Activated naive CD4-positive, alpha-beta T cell treated with anti-CD3 and anti-CD28 coated beads, Interleukin-2, amount 50 U/mL, for 72 hours (primary cell): ENCODE measurements at regions not wholly inside any gene's neighbourhood (a gene's known extent, or its start where the extent isn't known, plus 50 kb on each side); places are given as distances from the start of the nearest gene placed in this dataset.
A peak's percentile ranks its signal among the peaks of the same experiment; 100 is the strongest.
"Not testable (repeated sequence)": the region's sequence is repeated elsewhere in the genome, so short reads cannot be mapped to it uniquely, and the experiment has no call there.

Experiments used
- ATAC-seq, 2 donors: fragments of 150-1000 bp; cut with Tn5 transposase; 2 replicates each; pipeline ENCODE4 v1.10.0; 2021; ENCODE audit warnings: mild to moderate bottlenecking in 2 of 2, moderate library complexity in 2 of 2
- DNase-seq, 2 donors: peaks; one replicate each; pipeline ENCODE4 v3.0.0; 2021 to 2022; ENCODE audit warnings: low spot score in 2 of 2
- H3K27ac Mint-ChIP-seq, 2 donors: one replicate each; pipeline ENCODE4 v1.8.0; 2022; ENCODE audit warnings: mild to moderate bottlenecking in 2 of 2, mixed read lengths in 2 of 2
- H3K36me3 Mint-ChIP-seq, 2 donors: one replicate each; pipeline ENCODE4 v1.8.0; 2022; ENCODE audit warnings: mixed read lengths in 2 of 2
- H3K9me3 Mint-ChIP-seq, 2 donors: one replicate each; pipeline ENCODE4 v1.8.0; 2022; ENCODE audit warnings: mixed read lengths in 2 of 2

DNA sequence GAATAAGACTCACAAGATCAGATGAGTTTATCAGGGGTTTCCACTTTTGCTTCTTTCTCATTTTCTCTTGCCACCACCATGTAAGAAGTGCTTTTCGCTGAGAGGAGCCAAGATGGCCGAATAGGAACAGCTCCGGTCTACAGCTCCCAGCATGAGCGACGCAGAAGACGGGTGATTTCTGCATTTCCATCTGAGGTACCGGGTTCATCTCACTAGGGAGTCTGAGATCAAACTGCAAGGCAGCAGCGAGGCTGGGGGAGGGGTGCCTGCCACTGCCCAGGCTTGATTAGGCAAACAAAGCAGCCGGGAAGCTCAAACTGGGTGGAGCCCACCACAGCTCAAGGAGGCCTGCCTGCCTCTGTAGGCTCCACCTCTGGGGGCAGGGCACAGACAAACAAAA lies 285.1 kb downstream of the MATN1 start:
- not testable (repeated sequence) for ATAC-seq, H3K36me3 Mint-ChIP-seq, DNase-seq, H3K27ac Mint-ChIP-seq
- H3K9me3 Mint-ChIP-seq, result peaks cover 8 to 11% of the 10 kb centered on the region in 2 donors

DNA sequence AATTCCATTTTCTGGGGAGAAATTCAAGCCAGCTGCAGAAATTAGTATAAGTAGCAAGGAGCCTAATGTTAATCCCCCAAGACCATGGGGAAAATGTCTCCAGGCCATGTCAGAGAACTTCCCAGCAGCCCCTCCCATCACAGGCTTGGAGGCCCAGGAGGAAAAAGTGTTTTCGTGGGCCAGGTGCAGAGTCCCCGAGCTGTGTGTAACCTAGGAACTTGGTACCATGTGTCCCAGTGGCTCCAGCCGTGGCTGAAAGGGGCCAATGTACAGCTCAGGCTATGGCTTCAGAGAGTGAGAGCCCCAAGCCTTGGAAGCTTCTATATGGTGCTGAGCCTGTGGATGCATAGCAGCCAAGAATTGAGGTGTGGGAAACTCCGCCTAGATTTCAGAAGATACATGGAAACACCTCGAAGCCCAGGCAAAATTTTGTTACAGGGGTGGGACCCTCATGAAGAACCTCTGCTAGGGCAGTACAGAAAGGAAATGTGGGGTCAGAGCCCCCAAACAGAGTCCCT lies 286.3 kb downstream of the MATN1 start:
- ATAC-seq (no peak), DNase-seq (no peak)
- Mint-ChIP-seq H3K9me3 (peaks cover 8 to 11% of the 10 kb centered on the region in 2 donors), H3K27ac (no peak overlapping the region), H3K36me3 (no peaks in the 10 kb centered on the region)

DNA sequence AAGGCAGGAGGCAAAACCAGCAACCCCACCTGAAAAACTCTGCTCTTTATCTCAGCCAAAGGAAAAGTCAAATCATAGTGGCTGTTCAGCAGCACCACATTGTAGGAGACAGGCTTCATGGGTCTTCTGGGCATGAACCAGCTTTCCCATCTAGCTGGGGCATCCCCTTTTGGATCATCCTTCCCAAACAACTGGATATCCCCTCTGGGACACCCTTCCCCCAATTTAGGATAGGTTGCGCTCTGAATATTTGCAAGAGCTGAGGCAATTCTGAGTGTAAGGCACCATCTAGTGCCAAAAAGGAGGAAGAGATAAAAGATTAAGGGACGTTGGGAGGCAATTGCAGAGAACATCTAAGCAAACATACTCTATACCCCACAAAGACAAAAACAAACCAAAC lies 295.8 kb downstream of the MATN1 start:
- peaks cover 6 to 18% of the 10 kb centered on the region in 2 donors for H3K36me3 Mint-ChIP-seq
- H3K27ac Mint-ChIP-seq, result no peak overlapping the region
- peaks cover 16% of the 10 kb centered on the region in 2 donors for H3K9me3 Mint-ChIP-seq
- ATAC-seq (no peak), DNase-seq (no peak)

DNA sequence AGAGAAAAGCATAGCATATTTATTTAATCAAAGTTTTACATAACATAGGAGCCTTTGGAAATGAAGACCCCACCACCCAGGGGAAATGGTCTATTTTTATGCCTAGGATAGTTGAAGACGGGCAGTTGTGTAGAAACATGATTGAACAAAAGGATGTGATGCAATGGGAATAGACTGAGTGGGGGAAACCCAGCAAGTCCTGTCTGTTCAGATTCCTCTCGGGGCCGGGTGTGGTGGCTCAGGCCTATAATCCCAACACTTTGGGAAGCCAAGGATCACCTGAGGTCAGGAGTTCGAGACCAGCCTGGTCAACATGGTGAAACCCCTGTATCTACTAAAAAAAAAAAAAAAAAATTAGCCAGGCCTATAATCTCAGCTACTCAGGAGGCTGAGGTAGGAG lies 298.3 kb downstream of the MATN1 start:
- no peak overlapping the region for H3K27ac Mint-ChIP-seq
- peaks cover 13 to 16% of the 10 kb centered on the region in 2 donors for H3K9me3 Mint-ChIP-seq
- peaks cover 6 to 18% of the 10 kb centered on the region in 2 donors for H3K36me3 Mint-ChIP-seq
- ATAC-seq (no peak), DNase-seq (no peak)

DNA sequence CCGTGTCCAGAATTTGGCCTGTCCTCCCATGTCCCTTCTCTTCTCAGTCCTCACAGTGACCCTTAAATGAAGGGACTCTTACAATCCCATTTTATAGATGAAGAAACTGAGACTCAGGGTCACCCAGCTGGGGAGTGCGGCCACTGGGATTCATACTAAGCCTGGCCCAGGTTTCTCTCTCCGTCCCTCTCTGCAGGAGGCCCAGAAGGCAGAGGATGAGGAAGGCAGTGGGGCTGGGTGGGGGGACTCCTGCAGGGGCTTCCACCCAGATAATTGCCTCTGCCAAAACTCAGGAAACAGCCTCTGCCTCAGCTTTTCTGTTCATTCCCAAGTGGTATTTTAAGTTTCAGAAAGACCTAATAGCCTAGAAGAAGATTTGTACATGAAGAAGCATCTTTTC lies 299.8 kb downstream of the MATN1 start:
- H3K9me3 Mint-ChIP-seq, result peaks cover 13 to 16% of the 10 kb centered on the region in 2 donors

DNA sequence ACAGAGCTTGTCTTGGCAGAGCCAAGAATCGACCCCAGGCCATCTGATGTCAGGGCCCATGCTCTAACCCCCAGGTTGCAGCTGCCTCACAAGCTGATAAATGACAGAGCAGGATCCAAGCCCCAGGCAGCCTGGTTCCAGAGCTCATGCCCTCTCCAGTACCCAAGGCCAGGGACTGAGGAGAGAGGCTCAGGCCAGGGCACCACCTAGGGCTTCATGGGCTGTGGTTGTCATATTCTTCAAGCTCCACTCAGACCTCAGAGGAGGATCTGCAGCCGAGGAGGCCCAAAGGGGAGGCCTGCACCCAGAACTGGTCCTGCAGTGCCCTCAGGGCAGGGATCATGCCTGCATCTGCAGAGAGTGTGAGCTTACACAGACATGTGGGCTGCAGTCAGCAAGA lies 301.1 kb downstream of the MATN1 start:
- Mint-ChIP-seq H3K27ac (no peak overlapping the region), H3K36me3 (peaks cover 6 to 7% of the 10 kb centered on the region in 2 donors), H3K9me3 (peaks cover 6% of the 10 kb centered on the region in 2 donors)
- ATAC-seq (no peak), DNase-seq (no peak)

More for the DNA sequence above, 299.8 kb downstream of the MATN1 start:
- ATAC-seq (no peak), DNase-seq (no peak)
- H3K36me3 Mint-ChIP-seq, result peaks cover 6 to 14% of the 10 kb centered on the region in 2 donors
- no peak overlapping the region for H3K27ac Mint-ChIP-seq

DNA sequence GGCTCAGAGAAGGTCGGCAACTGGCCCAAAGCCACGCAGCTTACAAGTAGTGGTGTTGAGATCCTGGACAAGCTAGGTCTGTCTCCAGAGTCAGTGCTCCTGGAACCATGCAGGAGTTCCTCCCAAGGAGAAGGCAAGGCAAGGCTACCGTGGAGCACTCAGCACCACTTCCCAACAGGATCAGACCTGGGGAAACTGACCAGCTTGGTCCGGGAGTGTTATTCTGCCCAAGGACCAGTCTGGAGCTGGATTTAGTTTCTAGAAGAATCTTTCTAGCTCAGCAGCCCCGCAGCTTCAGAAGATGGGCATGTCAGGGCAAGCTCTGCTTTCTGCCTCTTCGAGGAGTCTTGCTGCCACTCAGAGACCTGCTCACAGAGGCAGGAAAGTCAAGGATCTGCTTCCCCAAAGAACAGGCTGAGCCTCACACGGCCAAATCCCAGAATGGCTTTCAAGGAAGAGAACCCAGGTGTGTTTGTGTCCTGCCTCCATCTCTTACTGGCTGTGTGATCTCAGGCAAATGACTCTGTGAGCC lies 302.8 kb downstream of the MATN1 start:
- DNase-seq (no peak), ATAC-seq (no peak)
- Mint-ChIP-seq H3K9me3 (no peaks in the 10 kb centered on the region), H3K36me3 (no peaks in the 10 kb centered on the region), H3K27ac (peak overlapping the region in 1 of 2 donors; percentile 61)

DNA sequence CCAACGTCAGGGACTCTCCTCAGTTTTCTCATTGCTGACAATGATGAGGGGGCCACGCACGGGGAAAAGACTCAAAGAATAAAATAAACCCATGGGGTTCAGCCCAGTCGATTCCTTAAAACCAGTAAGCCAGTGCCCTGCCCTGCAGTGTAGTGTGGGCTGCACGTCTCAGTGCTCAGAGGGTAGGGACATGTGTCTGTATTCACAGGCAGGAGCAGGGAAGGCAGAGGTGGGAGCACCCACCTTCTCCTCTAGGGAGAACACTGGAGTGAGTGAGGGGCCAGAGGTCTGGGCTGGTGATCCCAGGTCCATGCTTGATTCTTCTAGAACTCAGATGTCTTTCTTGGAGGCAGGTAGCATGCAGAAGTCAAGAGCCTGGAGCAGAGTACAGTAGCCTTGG lies 303.6 kb downstream of the MATN1 start:
- Mint-ChIP-seq H3K9me3 (no peaks in the 10 kb centered on the region), H3K36me3 (no peaks in the 10 kb centered on the region), H3K27ac (peak overlapping the region in 1 of 2 donors; percentile 61)
- no peak for DNase-seq
- no peak for ATAC-seq

DNA sequence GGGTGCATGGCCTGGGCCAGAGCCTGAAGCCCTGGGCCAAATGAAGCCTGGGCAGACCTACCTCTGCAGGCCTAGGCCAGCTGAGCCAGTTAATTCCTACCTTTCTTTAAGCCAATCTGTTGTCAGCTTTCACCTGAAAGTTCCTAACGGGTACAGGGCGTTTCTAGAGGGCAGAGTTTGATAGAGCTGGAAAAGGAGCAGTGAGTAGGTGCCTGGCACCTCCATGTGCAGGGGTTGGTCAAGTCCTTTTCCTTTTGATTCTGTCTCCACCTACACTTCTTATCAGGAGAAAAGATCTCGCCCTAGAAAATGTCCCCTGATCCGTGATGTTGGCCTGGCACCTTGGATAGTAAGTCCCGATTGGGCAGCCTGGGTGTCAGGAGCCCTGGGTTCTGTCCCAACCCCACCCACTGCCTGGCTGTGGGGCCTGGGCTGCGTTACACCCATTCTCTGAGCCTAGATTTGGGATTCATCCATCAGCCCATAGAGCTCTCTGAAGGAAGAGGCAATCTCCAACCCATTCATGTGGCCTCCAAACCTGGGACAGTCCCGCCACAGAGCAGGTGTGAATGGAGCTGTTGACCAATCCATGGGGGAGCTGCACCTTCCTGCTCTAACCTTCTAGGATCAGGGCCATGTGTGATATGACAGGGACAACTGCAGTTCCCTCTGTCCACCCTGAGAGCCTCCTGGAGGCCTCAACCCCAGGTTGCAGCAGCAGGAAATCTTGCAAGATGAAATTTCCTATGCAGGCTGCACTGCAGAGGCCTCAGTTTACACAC lies 304.3 kb downstream of the MATN1 start:
- ATAC-seq (no peak), DNase-seq (no peak)
- Mint-ChIP-seq H3K27ac (no peak overlapping the region), H3K9me3 (no peaks in the 10 kb centered on the region), H3K36me3 (no peaks in the 10 kb centered on the region)

DNA sequence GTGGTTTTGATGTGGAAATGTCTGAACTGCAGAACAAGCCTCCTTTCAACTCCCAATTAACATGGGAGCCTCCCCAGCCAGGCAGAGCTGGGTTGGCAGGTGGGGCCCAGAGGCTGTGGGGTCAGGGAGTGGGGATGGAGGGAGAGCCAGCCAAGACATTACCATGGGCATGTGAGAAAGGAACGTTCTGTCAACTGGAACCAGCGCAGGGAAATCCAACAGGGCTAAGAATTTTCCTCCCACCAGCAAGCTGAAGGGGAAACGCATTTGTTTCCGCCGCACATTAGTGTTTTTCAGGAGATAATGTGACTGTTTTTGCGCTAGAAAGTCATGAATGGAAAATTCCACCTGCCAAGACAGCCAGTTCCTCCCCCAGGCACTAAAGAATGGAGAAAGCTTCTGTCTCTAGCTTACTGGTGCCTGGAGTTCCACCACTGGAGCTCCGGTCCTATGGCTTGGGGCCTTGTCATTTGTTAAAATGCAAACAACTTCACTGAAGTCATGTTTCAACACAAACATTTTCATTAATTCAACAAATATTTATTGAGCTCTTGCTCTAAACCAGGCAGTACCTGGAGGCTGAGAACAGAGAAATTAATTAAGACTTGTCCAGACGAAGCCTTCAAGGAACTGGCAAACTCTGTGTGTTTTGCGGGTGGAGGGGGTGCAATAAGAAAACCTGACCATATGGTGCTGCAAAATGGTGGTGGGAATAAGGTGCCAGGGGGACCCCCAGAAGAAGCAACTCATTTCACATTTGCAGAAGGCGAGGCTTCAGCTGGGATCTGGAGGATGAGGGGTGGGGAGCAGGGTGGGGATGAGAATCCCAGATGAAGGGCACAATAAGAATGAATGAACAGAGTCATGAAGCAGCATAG lies 305.1 kb downstream of the MATN1 start:
- Mint-ChIP-seq H3K36me3 (no peaks in the 10 kb centered on the region), H3K27ac (no peak overlapping the region), H3K9me3 (no peaks in the 10 kb centered on the region)
- DNase-seq (no peak), ATAC-seq (no peak)

DNA sequence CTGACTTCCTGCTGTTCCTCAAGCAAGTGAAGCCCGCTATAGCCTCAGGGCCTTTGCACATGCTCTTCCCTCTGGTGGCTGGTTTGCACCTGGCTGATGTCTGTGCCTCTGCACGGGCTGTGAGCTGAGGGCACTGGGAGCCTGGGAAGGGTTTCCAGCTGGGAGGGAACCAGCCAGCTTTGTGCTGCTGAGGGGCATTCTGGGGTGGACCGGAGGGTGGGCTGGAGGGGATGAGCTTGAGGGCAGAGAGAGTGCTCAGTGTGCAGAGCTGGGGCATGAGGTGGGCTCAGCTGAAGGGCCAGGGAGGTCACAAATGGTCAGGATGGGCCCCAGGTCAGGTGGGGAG lies 305.7 kb downstream of the MATN1 start:
- no peak overlapping the region for H3K27ac Mint-ChIP-seq
- no peaks in the 10 kb centered on the region for H3K36me3 Mint-ChIP-seq
- DNase-seq (no peak), ATAC-seq (no peak)
- no peaks in the 10 kb centered on the region for H3K9me3 Mint-ChIP-seq

DNA sequence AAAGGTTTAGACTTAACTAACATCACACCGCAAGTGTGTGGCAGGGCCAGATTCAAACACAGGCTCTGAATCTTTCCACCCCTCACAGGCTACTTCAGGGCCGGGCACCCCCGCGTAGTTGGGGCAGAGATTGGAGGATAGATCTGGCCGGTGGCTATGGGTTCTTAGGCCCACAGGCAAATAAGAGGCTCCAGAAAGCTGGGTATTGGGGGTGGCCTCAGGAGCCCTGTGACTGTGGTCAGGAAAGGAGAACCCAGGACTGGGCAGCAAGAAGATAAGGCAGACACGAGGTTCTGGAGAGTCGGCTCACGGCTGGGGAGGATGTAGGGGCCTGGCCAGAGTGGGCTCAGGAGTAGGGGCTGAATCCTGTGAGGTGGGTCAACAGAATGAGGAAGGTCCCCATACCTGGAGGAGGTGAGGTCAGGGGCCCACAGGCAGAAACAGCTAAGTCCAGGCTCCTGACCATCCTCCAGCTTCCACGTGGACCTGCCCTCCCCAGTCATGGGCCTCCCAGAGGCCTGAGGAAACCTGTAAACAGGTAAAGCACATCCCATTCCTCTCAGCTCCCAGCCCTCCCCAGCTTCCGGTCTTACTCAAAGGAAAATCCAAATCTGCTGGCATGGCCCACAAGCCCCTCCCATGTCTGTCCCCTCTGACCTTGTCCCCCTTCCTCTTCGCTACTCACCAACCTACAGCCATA lies 306.2 kb downstream of the MATN1 start:
- Mint-ChIP-seq H3K36me3 (no peaks in the 10 kb centered on the region), H3K27ac (no peak overlapping the region), H3K9me3 (no peaks in the 10 kb centered on the region)
- DNase-seq, result no peak
- no peak for ATAC-seq

DNA sequence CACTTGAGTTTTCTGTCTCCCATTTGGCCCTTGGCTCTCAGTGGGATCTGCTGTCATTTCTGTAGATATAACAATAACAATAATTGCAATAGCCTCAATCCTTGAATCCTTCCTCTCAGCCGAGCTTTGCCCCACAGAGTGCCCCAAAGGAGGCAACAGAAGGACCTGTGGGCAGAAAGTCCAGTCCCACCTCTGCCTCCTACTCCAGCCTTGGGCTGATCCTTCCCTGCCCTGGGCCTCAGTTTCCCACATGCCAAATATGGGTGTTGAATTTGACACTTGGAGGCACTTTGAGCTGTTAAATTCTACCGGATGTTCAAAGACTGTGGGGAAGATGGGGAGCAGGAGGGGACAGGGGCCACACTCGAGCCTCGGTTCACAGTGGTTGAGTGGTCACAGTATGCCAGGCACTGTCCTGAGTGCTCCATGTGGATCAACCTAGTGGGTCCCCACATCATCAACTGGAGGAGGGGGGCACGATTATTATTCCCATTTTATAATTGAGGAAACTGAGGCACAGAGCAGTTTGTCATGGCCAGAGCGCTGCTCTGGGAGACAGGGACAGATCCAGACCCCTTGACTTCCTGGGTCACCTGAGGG lies 307.1 kb downstream of the MATN1 start:
- H3K9me3 Mint-ChIP-seq, result no peaks in the 10 kb centered on the region
- H3K36me3 Mint-ChIP-seq, result no peaks in the 10 kb centered on the region
- ATAC-seq (no peak), DNase-seq (no peak)
- H3K27ac Mint-ChIP-seq, result no peak overlapping the region

DNA sequence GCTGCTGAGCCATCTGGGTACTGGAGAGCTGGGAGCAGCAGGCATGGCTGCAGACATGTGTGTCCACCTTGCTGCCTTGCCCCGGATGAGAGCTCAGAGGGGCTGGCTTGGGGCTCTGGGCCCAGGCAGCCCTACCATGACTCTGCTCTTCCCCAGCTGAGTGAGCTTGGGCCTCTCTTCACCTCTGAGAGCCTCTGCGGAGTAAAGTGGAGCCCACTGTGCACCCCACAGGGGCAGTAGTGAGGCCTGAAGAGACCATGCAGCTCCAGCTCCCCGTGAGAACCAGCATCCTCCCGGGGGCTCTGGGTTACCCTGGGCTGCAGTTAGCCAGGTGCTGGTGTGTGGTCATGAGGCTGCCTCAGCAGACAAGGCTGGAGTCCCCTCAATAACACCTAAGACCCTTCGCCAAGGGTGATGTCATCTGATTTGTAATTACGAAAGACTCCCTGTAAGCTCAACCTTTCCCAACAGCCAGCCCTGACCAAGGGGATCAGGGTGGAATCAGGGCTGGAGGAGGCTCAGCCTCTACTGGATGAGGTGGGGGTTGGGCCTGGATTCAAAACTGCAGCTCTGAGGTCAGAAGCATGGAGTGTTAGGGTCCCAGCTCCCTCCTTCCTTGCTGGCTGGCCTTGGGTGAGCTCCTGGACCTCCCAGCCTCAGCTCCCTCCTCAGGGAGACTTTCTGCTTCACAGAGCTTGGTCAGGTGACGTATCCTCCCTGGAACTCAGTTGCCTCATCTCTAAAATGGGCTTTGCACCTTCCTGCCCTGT lies 308.0 kb downstream of the MATN1 start:
- H3K36me3 Mint-ChIP-seq, result no peaks in the 10 kb centered on the region
- H3K27ac Mint-ChIP-seq, result peak overlapping the region in 1 of 2 donors; percentile 36
- no peaks in the 10 kb centered on the region for H3K9me3 Mint-ChIP-seq
- no peak for ATAC-seq
- DNase-seq, result no peak

DNA sequence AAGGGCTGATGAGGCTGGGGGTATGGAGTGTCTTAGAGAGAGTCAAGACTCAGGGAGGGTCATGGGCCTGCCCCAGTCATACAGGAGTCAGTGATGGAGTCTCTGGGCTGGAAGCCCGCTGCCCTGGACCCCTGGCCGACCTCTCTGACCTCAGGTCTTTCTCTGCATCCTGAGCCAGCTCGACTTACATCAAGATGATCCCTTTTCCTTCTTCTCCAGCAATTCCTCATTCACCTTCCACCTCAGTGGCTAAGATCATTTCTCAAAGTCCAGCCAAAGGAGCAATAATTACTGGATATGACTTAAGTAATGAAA lies 308.6 kb downstream of the MATN1 start:
- DNase-seq (no peak), ATAC-seq (no peak)
- Mint-ChIP-seq H3K9me3 (no peaks in the 10 kb centered on the region), H3K36me3 (no peaks in the 10 kb centered on the region), H3K27ac (no peak overlapping the region)
